ENCODE measurements at regions not wholly inside any gene's neighbourhood (a gene's known extent, or its start where the extent isn't known, plus 50 kb on each side); places are given as distances from the start of the nearest gene placed in this dataset.

DNA sequence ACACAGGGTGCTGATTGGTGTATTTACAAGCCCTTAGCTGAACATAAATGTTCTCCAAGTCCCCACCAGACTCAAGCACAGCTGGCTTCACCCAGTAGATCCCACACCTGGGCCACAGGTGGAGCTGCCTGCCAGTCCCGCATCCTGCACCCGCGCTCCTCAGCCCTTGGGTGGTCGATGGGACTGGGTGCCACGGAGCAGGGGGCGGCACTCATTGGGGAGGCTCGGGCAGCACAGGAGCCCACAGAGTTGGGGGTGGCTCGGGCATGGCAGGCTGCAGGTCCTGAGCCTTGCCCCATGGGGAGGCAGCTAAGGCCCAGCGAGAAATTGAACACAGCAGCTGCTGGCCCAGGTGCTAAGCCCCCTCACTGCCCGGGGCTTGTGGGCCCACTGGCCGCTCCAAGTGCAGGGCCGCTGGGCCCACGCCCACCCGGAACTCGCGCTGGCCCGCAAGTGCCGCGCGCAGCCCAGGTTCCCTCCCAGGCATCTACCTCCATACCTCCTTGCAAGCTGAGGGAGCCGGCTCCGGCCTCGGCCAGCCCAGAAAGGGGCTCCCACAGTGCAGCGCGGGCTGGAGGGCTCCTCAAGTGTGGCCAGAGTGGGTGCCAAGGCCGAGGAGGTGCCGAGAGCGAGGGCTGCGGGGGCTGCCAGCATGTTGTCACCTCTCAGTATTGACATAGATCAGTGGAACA, 442.7 kb downstream of the OCA2 start:
- no peak for TF ChIP-seq POLR2A (IDR thresholded peaks at IDR 0.05)
- TF ChIP-seq, protein P1, sequence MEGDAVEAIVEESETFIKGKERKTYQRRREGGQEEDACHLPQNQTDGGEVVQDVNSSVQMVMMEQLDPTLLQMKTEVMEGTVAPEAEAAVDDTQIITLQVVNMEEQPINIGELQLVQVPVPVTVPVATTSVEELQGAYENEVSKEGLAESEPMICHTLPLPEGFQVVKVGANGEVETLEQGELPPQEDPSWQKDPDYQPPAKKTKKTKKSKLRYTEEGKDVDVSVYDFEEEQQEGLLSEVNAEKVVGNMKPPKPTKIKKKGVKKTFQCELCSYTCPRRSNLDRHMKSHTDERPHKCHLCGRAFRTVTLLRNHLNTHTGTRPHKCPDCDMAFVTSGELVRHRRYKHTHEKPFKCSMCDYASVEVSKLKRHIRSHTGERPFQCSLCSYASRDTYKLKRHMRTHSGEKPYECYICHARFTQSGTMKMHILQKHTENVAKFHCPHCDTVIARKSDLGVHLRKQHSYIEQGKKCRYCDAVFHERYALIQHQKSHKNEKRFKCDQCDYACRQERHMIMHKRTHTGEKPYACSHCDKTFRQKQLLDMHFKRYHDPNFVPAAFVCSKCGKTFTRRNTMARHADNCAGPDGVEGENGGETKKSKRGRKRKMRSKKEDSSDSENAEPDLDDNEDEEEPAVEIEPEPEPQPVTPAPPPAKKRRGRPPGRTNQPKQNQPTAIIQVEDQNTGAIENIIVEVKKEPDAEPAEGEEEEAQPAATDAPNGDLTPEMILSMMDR (IDR thresholded peaks at IDR 0.05): no peak
- no peak for TF ChIP-seq POLR2AphosphoS5 (IDR thresholded peaks at IDR 0.05)
- no peak for TF ChIP-seq EP300 (IDR thresholded peaks at IDR 0.05)
